IMR-90 (cell line): ENCODE measurements at regions not wholly inside any gene's neighbourhood (a gene's known extent, or its start where the extent isn't known, plus 50 kb on each side); places are given as distances from the start of the nearest gene placed in this dataset.
A peak's percentile ranks its signal among the peaks of the same experiment; 100 is the strongest.

Experiments
- BHLHE40 ChIP-seq: fragments of 150-350 bp; IDR thresholded peaks from 2 replicates; pipeline ENCODE4 v1.6.1; 2016; ENCODE audit warnings: mild to moderate bottlenecking, low read depth, low read length
- CTCF ChIP-seq: conservative IDR thresholded peaks from 2 replicates; pipeline ENCODE4 v1.5.1; 2012; ENCODE audit warnings: mild to moderate bottlenecking, low read depth, low read length, improper control_type of control experiment
- ELK1 ChIP-seq: fragments of 150-350 bp; IDR thresholded peaks from 2 replicates; pipeline ENCODE4 v1.6.1; 2016; ENCODE audit warnings: low read depth, mild to moderate bottlenecking, low read length, moderate library complexity, borderline replicate concordance
- FOS ChIP-seq: fragments of 150-350 bp; IDR thresholded peaks from 2 replicates; pipeline ENCODE4 v1.6.1; 2016; ENCODE audit warnings: low read depth, low read length
- NFE2L2 ChIP-seq: fragments of 150-350 bp; IDR thresholded peaks from 2 replicates; pipeline ENCODE4 v1.6.1; 2016; ENCODE audit warnings: low read depth, mild to moderate bottlenecking, low read length
- POLR2A ChIP-seq: IDR thresholded peaks from 2 replicates; pipeline ENCODE4 v1.6.1; 2012; ENCODE audit warnings: mild to moderate bottlenecking, low read depth, low read length
- RCOR1 ChIP-seq: IDR thresholded peaks from 2 replicates; pipeline ENCODE4 v1.6.1; 2012; ENCODE audit warnings: mild to moderate bottlenecking, low read length, improper control_type of control experiment; ENCODE audit not compliant: insufficient replicate concordance
- SMC3 ChIP-seq: fragments of 150-350 bp; IDR thresholded peaks from 2 replicates; pipeline ENCODE4 v1.6.1; 2016; ENCODE audit warnings: low read depth, mild to moderate bottlenecking, antibody characterized with exemption, low read length, moderate library complexity

- TF ChIP-seq CTCF (no peak), POLR2A (no peak), BHLHE40 (peak; percentile 50), RCOR1 (peak; percentile 49), ELK1 (no peak), FOS (0 out of 2 replicates have a peak, but pooled peaks have one; percentile 7), NFE2L2 (no peak), SMC3 (no peak)
Observed at GRCh38 chr4:26032630-26033317, 118.8 kb downstream of the SMIM20 start.
